CD4-positive, alpha-beta T cell treated with Interleukin-2 at 100 ng/mL for 4 hours (primary cell): ENCODE measurements at regions not wholly inside any gene's neighbourhood (a gene's known extent, or its start where the extent isn't known, plus 50 kb on each side); places are given as distances from the start of the nearest gene placed in this dataset.
"Not testable (repeated sequence)": the region's sequence is repeated elsewhere in the genome, so short reads cannot be mapped to it uniquely, and the experiment has no call there.

ENCODE experiments used
- DNase-seq: peaks from one replicate; pipeline ENCODE4 v3.0.0-alpha.2; 2020; ENCODE audit warnings: low spot score

- no peak for DNase-seq
Measured at GRCh38 chr15:99485153-99485961, 80.4 kb upstream of the MEF2A start.

GRCh38 chr15:99485992-99486370 lies 79.8 kb upstream of the MEF2A start:
- DNase-seq, result no peak

- DNase-seq, result no peak
Measured at GRCh38 chr15:99486371-99487336, 79.1 kb upstream of the MEF2A start.

GRCh38 chr15:99487337-99487730 lies 78.5 kb upstream of the MEF2A start:
- no peak for DNase-seq

DNA sequence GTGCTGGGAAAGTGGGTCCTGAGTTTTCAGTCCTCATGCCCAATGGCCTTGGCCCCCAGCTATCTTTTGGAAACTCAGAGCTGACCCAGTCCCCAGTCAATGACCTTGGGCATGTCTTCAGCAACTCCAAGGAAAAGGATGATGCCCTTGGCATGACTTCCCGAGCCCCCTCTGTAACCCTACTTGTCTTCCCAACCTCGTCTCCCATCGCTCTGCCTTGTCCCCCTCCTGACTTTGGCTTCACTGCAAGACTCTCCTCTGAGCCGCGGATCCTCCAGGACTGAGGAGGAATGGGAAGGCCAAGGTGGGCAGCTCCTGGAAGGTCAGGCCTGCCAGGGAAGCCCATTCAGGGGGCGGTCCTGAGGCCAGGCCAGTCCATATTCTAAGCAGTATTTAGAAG lies 73.5 kb upstream of the MEF2A start:
- no peak for DNase-seq

DNA sequence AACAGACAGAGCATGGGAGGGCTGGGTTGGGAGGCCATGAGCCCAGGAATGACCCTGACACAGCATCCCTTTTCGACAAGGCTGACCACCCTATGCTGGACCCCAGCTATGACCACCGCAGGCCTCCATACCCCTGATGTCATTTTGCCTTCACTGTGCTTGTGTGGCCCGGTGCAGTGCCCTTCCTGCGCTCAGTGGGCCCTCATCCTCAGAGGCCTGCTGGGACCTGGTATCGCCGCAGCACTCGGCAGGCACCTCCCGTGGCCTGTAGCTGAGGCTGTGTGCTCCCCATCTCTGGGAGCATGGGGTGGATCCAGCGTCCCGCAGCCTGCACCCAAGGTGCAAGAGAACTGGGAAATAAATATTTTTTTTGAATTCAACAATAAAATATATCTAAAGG lies 73.1 kb upstream of the MEF2A start:
- DNase-seq, result no peak

GRCh38 chr15:99493461-99493860 lies 72.3 kb upstream of the MEF2A start:
- no peak for DNase-seq

DNA sequence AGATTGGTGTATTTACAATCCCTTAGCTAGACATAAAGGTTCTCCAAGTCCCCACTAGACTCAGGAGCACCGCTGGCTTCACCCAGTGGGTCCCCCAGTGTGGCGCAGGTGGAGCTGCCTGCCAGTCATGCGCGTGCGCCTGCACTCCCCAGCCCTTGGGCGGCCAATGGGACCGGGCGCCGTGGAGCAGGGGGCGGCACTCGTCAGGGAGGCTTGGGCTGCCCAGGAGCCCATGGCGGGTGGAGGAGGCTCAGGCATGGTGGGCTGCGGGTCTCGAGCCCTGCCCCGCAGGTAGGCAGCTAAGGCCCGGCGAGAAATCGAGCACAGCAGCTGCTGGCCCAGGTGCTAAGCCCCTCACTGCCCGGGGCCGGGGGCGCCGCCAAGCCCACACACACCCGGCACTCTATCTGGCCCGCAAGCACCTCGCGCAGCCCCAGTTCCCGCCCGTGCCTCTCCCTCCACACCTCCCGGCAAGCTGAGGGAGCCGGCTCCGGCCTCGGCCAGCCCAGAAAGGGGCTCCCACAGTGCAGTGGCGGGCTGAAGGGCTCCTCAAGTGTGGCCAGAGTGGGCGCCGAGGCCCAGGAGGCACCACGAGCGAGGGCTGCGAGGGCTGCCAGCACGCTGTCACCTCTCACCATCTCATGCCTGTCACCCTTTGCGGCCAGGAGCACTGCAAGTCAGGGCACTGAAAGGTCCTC lies 71.1 kb upstream of the MEF2A start:
- not testable (repeated sequence) for DNase-seq

GRCh38 chr15:99495430-99496301 lies 70.1 kb upstream of the MEF2A start:
- DNase-seq, result no peak

GRCh38 chr15:99496302-99496629 lies 69.5 kb upstream of the MEF2A start:
- DNase-seq, result no peak

DNA sequence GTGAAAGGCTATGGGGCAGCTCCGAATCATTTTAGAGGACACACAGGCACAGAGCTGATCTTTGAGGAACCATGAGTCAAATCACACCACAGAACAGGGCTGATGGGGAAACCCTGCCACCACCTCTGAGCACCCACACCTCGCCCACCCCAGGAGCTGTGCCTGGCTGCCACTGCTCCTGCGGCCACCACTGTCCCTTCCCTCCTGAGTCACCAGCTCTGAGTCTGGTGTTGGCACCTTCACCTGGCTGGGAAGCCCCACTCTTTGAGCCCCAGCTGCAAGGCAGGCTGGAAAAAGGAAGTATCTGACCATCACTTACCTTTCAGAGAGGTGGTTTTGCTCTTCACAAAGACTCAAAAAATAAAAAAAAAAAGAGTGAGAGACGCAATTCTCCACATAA lies 63.6 kb upstream of the MEF2A start:
- no peak for DNase-seq

- no peak for DNase-seq
Measured at GRCh38 chr15:99502661-99503060, 63.1 kb upstream of the MEF2A start.

GRCh38 chr15:99503411-99503810 lies 62.4 kb upstream of the MEF2A start:
- DNase-seq, result no peak

GRCh38 chr15:99504071-99504822 lies 61.5 kb upstream of the MEF2A start:
- no peak for DNase-seq

DNA sequence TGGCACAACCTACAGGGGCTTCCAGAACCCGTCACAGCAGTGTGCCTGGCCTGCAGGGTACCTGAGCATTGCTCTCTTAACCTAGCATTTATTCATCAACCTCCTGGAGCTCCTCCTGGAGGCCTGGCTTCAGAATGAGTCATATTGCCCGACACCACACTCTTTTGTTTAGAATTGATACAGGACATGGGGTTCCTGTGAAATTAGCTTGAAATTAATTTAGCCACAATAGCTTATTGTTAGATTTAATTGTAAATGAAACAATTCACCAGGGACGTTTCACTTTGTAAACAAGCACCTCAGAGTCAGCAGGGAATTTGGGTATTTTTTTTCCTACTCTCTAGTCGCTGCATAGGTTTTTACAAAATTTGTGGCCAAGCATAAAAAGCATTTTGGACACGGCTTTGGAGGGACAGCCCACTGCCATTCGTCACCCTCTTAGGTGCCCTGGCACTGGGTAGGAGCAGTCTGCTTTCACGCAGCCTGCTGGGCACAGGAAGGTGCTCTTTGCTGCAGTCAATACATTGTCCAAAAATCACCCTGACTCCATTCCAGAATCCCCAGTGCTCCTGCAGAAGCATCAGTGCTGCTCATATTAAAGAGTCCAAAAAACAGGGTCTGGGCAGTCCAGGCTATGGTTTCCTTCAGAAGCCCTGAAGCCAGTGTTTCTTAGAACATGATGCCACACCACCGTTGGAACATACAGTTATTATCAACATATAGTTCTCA lies 60.8 kb upstream of the MEF2A start:
- DNase-seq, result no peak

GRCh38 chr15:99506399-99506798 lies 59.4 kb upstream of the MEF2A start:
- no peak for DNase-seq

DNA sequence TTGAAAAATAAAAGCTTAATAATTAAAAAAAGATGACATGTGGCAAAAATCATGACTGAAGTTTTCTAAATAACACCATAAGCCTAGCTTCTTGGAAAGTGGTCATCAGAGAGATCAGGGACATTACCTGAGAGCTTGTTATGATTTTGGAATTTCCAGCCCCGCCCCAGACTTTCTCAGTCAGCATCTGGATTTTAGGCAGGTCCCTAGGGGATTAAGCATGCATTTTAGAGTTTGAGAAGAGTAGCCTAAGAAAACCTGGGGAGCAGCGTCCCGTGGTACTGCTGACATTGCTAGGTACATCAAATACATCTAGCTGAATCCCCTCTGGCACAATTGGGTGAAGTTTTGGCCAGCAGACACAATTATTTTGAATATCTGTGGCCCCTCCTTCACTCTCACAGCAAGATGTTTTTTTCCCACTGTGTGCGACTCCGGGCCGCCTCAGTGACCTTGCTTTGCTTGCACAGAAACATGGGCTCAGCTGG lies 58.7 kb upstream of the MEF2A start:
- DNase-seq, result no peak

GRCh38 chr15:99507504-99508310 lies 58.1 kb upstream of the MEF2A start:
- no peak for DNase-seq

DNA sequence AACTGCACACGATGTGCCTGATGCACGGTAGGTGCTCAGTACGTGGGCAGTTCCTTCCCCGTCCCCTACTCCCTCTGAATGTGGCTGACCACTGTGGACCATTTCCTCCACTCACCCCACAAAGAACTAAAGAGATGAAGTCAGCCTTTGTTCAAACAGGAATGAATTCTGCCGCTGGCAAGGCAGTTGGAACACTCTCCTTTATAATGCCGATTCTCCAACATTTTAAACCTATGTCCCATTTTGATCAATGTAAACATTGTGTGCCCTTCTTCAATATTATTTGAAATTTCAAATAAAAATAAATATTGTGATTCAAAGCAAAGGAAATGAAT lies 57.5 kb upstream of the MEF2A start:
- DNase-seq, result no peak
